WTC11 (cell line): ENCODE measurements at regions not wholly inside any gene's neighbourhood (a gene's known extent, or its start where the extent isn't known, plus 50 kb on each side); places are given as distances from the start of the nearest gene placed in this dataset.

Source experiments
- ATAC-seq: fragments of 200-7000 bp; cut with Tn5 transposase; 2 replicates; pipeline ENCODE4 v1.10.0; 2021; ENCODE audit warnings: mild to moderate bottlenecking, moderate library complexity
- CTCF ChIA-PET: fragments of 300-600 bp; sonication (Branson Sonifier 250); formaldehyde crosslinking; loops from one replicate; lab custom pipeline; 2021; ENCODE audit warnings: antibody characterized with exemption; lab: Charles Lee
- POLR2A ChIA-PET: fragments of 350-600 bp; sonication (Branson Sonifier 250); formaldehyde crosslinking; loops from one replicate; lab custom pipeline; 2021; ENCODE audit warnings: antibody characterized with exemption; lab: Charles Lee
- DNase-seq: peaks from one replicate; pipeline ENCODE4 v3.0.0; 2021; ENCODE audit warnings: low spot score
- H3K27ac Mint-ChIP-seq: 2 replicates; pipeline ENCODE4 v1.8.0; 2021; ENCODE audit warnings: mixed read lengths
- H3K27me3 Mint-ChIP-seq: 2 replicates; pipeline ENCODE4 v1.8.0; 2021; ENCODE audit warnings: low read depth, mild to moderate bottlenecking, moderate library complexity, mixed read lengths
- H3K36me3 Mint-ChIP-seq: 2 replicates; pipeline ENCODE4 v1.8.0; 2021; ENCODE audit warnings: mixed read lengths
- H3K4me1 Mint-ChIP-seq: 2 replicates; pipeline ENCODE4 v1.8.0; 2022; ENCODE audit warnings: mixed read lengths
- H3K4me3 Mint-ChIP-seq: 2 replicates; pipeline ENCODE4 v1.8.0; 2021; ENCODE audit warnings: mild to moderate bottlenecking, moderate library complexity, mixed read lengths
- H3K9me3 Mint-ChIP-seq: 2 replicates; pipeline ENCODE4 v1.8.0; 2021; ENCODE audit warnings: mixed read lengths
- ATF1 ChIP-seq: sonication (generic); formaldehyde crosslinking; IDR thresholded peaks from 2 replicates; pipeline ENCODE4 v1.8.1; 2023; ENCODE audit warnings: mild to moderate bottlenecking, moderate library complexity, missing genetic modification reagents
- ATF6 ChIP-seq: sonication (generic); formaldehyde crosslinking; IDR thresholded peaks from 2 replicates; pipeline ENCODE4 v1.8.1; 2023; ENCODE audit warnings: mild to moderate bottlenecking, missing genetic modification reagents
- CREM ChIP-seq: sonication (generic); formaldehyde crosslinking; IDR thresholded peaks from 2 replicates; pipeline ENCODE4 v1.8.1; 2022; ENCODE audit warnings: mild to moderate bottlenecking, missing genetic modification reagents, moderate library complexity
- E2F1 ChIP-seq: sonication (generic); formaldehyde crosslinking; IDR thresholded peaks from 2 replicates; pipeline ENCODE4 v1.8.0; 2022; ENCODE audit warnings: mild to moderate bottlenecking, missing genetic modification reagents
- E2F4 ChIP-seq: sonication (generic); formaldehyde crosslinking; IDR thresholded peaks from 2 replicates; pipeline ENCODE4 v1.8.1; 2022; ENCODE audit warnings: low read depth, mild to moderate bottlenecking, moderate library complexity, missing genetic modification reagents, borderline replicate concordance
- ELF4 ChIP-seq: sonication (generic); formaldehyde crosslinking; IDR thresholded peaks from 2 replicates; pipeline ENCODE4 v1.8.1; 2022; ENCODE audit warnings: low read depth, mild to moderate bottlenecking, moderate library complexity, missing genetic modification reagents
- JUN ChIP-seq: sonication (generic); formaldehyde crosslinking; IDR thresholded peaks from 2 replicates; pipeline ENCODE4 v1.8.0; 2023; ENCODE audit warnings: mild to moderate bottlenecking, missing genetic modification reagents
- MLX ChIP-seq: sonication (generic); formaldehyde crosslinking; IDR thresholded peaks from 2 replicates; pipeline ENCODE4 v1.8.1; 2023; ENCODE audit warnings: mild to moderate bottlenecking, missing genetic modification reagents, moderate library complexity
- MXD4 ChIP-seq: fragments of 250-450 bp; sonication (Bioruptor Pico); IDR thresholded peaks from 2 replicates; pipeline ENCODE4 v1.8.0; 2021; ENCODE audit warnings: mild to moderate bottlenecking, moderate library complexity, borderline replicate concordance
- NR1H2 ChIP-seq: sonication (generic); formaldehyde crosslinking; IDR thresholded peaks from 2 replicates; pipeline ENCODE4 v1.9.0; 2021; ENCODE audit warnings: mild to moderate bottlenecking, moderate library complexity, missing genetic modification reagents
- NR2C2 ChIP-seq: sonication (generic); formaldehyde crosslinking; IDR thresholded peaks from 2 replicates; pipeline ENCODE4 v1.8.0; 2022; ENCODE audit warnings: mild to moderate bottlenecking, missing genetic modification reagents
- NR3C1 ChIP-seq: sonication (generic); formaldehyde crosslinking; conservative IDR thresholded peaks from 2 replicates; pipeline ENCODE4 v1.8.1; 2023; ENCODE audit warnings: low read depth, mild to moderate bottlenecking, missing genetic modification reagents
- PREB ChIP-seq: sonication (generic); formaldehyde crosslinking; IDR thresholded peaks from 2 replicates; pipeline ENCODE4 v1.8.1; 2022; ENCODE audit warnings: mild to moderate bottlenecking, missing genetic modification reagents, moderate library complexity, borderline replicate concordance
- RORB ChIP-seq: fragments of 250-450 bp; sonication (Bioruptor Pico); IDR thresholded peaks from 2 replicates; pipeline ENCODE4 v1.9.0; 2021; ENCODE audit warnings: mild to moderate bottlenecking
- SP1 ChIP-seq: sonication (generic); formaldehyde crosslinking; conservative IDR thresholded peaks from 2 replicates; pipeline ENCODE4 v1.8.1; 2022; ENCODE audit warnings: missing genetic modification reagents
- ZNF121 ChIP-seq: sonication (generic); formaldehyde crosslinking; IDR thresholded peaks from 2 replicates; pipeline ENCODE4 v1.8.0; 2023; ENCODE audit warnings: missing genetic modification reagents
- ZNF219 ChIP-seq: sonication (generic); formaldehyde crosslinking; IDR thresholded peaks from 2 replicates; pipeline ENCODE4 v1.8.0; 2023; ENCODE audit warnings: missing genetic modification reagents, mild to moderate bottlenecking, borderline replicate concordance
- ZNF232 ChIP-seq: sonication (generic); formaldehyde crosslinking; IDR thresholded peaks from 2 replicates; pipeline ENCODE4 v1.8.0; 2022; ENCODE audit warnings: mild to moderate bottlenecking, missing genetic modification reagents
- ZNF532 ChIP-seq: fragments of 250-450 bp; sonication (Bioruptor Pico); IDR thresholded peaks from 2 replicates; pipeline ENCODE4 v1.9.0; 2021; ENCODE audit warnings: mild to moderate bottlenecking, borderline replicate concordance

GRCh38 chr1:198867182-198867581 is 228.3 kb downstream of the PTPRC start:
- no peaks in the 10 kb centered on the region for H3K9me3 Mint-ChIP-seq
- CTCF ChIA-PET, result no interaction called here
- TF ChIP-seq MXD4 (CRISPR knock-in tag) (no peak), ATF6 (CRISPR knock-in tag) (no peak), ZNF219 (CRISPR knock-in tag) (no peak), ZNF121 (no peak), ZNF532 (CRISPR knock-in tag) (no peak), ELF4 (no peak), NR3C1 (CRISPR knock-in tag) (no peak), ATF1 (CRISPR knock-in tag) (no peak), E2F4 (CRISPR knock-in tag) (no peak), NR1H2 (CRISPR knock-in tag) (no peak), NR2C2 (CRISPR knock-in tag) (no peak), RORB (CRISPR knock-in tag) (no peak), JUN (CRISPR knock-in tag) (no peak), SP1 (CRISPR knock-in tag) (no peak), ZNF232 (CRISPR knock-in tag) (no peak), PREB (CRISPR knock-in tag) (no peak), CREM (no peak), MLX (no peak), E2F1 (CRISPR knock-in tag) (no peak)
- TF ChIP-seq, all 79 proteins: peak for 0
- no peak for DNase-seq
- H3K4me3 Mint-ChIP-seq, result no peak overlapping the region
- H3K4me1 Mint-ChIP-seq, result no peaks in the 10 kb centered on the region
- H3K36me3 Mint-ChIP-seq, result no peaks in the 10 kb centered on the region
- POLR2A ChIA-PET, result no interaction called here
- no peak overlapping the region for H3K27ac Mint-ChIP-seq
- ATAC-seq, result no peak
- no peaks in the 10 kb centered on the region for H3K27me3 Mint-ChIP-seq
